Ovary (tissue), 3 donors: ENCODE measurements at regions not wholly inside any gene's neighbourhood (a gene's known extent, or its start where the extent isn't known, plus 50 kb on each side); places are given as distances from the start of the nearest gene placed in this dataset.

Experiments used
- CTCF ChIP-seq, 3 donors: fragments of 450-650 bp in 2 of 3; fragments of 200-600 bp in 1 of 3; IDR thresholded peaks; one replicate each; pipeline versions ENCODE4 v1.5.1 to v1.8.0; 2016 to 2022; ENCODE audit warnings: antibody characterized with exemption in 3 of 3, mild to moderate bottlenecking in 1 of 3
- EP300 ChIP-seq: sonication (generic); formaldehyde crosslinking; IDR thresholded peaks from one replicate; pipeline ENCODE4 v1.6.1; 2017; ENCODE audit warnings: antibody characterized with exemption
- POLR2A ChIP-seq: fragments of 450-650 bp; IDR thresholded peaks from one replicate; pipeline ENCODE4 v1.6.1; 2017; ENCODE audit warnings: antibody characterized with exemption, mild to moderate bottlenecking, moderate library complexity
- donor health status: DM: no; HTN: no; CAD: no.

GRCh38 chr6:160804639-160805038, 102.6 kb downstream of the PLG start:
- TF ChIP-seq CTCF (IDR thresholded peaks at IDR 0.05) (no peak), POLR2A (no peak), EP300 (no peak)
